HG03354 (cell line): ENCODE measurements at regions not wholly inside any gene's neighbourhood (a gene's known extent, or its start where the extent isn't known, plus 50 kb on each side); places are given as distances from the start of the nearest gene placed in this dataset.

Experiments used
- ATAC-seq: cut with Tn5 transposase; IDR thresholded peaks from one replicate; pipeline ENCODE4 v1.9.1; 2021; ENCODE audit warnings: mild to moderate bottlenecking; ENCODE audit not compliant: unreplicated experiment, poor library complexity, severe bottlenecking

DNA sequence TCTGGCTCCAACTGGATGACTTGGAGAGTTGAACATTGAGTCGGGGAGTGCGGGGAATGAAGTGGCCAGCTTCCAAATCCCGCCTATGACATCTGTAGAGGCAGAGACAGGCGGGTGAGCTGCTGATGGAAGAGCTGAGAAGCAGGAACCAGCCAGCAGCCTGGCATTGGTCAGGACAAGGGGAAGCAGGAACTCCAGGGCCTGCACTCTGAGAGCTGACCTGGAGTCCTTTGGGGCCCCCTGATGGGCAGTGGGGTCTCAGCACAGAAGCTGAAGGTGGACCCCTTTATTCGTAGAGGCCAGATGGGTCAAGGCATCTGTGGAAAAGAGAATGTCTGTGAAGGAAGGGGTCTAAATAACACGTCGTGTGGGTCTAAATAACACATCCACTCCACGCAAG, 57.0 kb downstream of the SEC61G start:
- ATAC-seq, result no peak

DNA sequence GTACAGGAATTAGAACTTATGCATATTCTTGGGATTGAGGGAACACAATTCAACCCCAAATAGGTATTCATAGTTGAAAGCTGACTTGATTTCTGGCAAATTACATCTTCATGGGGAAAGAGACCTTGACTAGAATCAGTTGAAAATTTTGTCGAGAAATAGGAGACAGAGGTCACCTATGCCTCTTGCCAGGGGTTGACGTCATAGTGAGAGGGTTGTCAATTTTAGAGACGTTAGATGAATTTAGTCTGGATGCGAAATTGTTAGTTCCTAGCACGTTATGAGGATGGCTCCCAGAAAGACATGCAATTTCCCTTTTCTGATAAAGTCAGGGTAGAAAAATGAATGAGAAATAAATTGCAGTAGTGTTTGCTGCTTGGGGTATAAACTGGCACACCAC, 59.3 kb downstream of the SEC61G start:
- no peak for ATAC-seq

DNA sequence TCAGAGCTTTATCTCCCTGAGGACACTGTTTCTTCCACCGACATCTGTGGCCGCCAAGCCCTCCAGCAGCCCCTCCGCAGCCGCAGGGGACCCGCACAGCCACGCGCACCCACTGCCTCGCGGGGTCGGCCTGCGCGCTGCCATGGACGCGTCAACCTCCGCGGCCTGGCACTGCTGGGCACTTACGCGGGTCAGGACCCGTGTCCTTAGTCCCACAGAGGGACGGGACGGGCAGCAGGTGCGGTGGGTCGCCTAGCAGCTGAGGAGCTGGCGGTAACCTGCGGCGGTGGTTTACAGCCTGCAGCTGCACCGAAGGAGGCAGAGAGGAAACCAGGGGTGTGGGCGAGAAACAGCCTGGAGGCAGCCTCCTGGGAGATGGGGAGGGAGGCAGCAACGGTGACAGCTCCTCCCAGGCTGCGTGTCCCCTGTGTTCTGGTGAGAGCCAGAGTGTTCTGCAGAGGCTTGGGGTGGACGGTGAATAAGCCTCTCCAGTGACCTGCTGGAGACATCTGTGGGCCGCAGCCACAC, 61.3 kb downstream of the SEC61G start:
- no peak for ATAC-seq

DNA sequence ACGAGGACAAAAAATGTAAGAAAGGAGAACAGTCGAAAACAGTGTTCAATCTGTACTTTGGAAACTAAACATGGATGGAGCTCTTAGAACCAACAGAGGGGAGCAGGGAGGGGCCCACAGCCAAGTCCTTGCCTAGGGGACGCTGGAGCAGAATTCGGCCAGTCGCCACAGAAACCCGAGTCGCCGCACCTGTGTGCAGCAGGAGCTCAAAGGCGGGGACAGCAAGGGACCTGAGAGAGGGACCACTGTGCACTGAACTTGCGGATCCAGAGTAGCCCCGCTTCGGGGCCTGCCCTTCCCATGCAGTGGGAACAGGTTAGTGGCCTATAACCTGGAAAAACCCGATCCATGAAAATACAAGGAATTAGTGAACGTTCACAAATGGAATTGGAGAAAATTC, 68.1 kb downstream of the SEC61G start:
- ATAC-seq, result no peak

DNA sequence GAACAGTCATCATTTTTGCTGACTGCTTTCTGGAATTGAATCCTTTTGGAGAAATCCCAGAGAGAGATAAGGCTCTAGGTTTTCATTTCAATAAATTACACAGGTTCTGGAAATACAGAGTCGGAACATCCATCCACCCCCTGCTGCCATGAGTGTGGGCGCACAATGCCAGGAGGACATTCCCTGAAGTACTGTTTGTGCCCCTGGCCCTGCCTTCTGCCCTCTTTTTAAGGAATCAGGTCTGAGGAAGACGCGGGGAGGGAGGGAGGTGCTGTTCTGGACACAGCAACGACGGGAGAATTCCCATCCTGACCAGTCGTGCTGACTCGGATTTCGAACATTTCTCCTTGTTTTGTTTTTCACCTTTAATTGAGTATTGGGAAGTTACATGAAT, 69.0 kb downstream of the SEC61G start:
- ATAC-seq, result no peak

DNA sequence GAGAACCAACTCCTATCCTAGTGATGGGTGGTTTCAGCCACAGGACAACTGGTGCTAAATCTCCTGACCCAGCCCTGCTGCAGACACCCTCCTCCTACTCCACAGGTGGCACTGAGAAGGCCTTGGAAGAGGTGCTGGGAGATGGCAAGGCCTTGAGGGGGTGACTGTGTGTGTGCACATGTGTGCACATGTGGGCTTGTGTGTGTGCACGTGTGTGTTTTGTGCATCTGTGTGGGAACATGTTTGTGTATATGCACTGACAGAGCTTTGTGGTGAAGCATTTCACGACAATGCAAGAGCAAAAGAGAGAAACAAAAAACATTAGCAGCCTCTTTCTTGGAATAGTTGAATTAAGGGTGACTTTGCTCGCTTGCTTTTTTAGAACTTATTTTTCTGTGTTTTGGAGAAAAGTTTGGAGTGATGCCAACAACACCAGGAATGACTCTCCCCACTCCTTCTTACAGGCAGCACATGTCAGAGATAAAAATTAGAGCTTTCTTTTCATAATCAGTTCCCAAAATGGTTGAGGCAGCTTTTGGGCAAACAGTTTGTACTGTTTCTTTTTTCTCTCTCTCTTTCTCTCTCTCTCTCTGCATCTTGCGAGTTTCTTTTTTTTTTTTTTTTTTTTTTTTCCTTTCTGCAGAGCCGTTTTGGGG, 69.5 kb downstream of the SEC61G start:
- ATAC-seq, result no peak

DNA sequence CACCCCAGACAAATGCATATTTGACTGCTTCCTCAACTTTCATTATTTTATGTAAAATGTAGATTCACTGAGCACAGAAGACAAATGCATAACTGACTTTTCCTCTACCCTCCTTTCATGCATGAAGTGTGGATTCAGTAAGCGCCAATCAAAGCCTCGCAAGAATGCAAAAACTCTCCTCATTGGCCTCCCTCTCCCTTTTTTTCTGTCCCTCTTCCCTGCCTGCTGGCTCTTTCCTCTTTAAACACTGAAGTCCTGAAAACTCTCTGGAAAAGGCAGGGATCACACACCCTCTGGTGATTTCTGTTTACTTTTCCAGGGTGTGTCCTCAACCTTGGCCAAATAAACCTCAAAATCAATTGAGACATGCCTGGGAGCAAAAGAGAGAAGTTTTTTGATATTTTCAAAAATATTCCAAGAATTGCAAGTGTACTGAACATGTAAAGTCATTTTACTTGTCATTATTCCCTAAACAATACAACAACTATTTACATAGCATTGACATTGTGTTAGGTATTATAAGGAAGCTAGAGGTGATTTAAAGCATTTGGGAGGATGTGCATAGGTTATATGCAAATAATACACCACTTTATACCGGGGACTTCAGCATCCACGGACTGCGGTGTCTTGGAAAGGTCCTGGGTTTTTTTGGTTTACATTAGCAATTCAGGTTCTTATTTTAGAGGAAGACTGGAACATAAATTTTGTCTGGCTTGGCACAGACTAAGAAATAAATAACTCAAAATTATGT, 71.4 kb downstream of the SEC61G start:
- no peak for ATAC-seq

DNA sequence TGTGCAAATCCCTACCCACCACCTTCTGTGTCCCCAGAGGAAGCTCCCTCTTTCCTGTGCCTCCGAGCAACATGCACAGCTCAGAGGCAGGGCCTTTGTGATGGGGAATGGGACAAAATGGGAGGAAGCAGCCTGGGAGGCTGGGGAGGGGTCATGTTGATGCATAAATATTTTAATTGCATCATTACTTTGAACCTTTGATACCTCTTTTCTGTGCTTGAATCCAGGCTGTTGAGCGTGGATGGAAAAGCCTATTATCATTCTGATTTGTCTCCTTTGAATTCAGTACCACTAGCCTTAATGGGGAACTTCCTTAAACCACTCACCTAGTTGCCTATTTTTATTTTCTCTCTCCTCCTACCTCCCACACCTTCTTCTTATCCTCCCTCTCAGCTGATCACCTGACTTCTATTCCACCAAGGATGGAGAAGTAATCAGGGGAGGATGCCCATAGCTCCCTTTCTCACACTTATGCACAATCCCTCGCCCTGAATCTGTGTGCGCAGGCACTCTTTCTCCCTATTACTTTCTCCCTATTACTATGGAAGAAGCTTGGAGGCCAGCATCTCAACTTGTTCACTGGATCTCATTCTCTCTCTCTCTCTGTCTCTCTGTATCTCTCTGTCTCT, 78.5 kb downstream of the SEC61G start:
- no peak for ATAC-seq

DNA sequence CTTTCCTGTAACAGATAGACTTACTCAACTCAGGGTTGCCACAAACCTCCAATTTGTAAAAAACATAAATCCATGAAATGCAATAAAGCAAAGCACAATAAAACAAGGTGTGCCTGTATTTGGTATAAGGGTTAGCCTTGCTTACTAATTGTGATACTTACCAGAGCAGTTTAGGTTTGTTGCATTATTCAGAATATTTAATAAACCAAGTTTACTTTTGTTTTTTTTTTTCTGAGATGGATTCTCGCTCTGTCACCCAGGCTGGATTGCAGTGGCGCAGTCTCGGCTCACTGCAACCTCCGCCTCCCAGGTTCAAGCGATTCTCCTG, 79.6 kb downstream of the SEC61G start:
- ATAC-seq, result no peak

DNA sequence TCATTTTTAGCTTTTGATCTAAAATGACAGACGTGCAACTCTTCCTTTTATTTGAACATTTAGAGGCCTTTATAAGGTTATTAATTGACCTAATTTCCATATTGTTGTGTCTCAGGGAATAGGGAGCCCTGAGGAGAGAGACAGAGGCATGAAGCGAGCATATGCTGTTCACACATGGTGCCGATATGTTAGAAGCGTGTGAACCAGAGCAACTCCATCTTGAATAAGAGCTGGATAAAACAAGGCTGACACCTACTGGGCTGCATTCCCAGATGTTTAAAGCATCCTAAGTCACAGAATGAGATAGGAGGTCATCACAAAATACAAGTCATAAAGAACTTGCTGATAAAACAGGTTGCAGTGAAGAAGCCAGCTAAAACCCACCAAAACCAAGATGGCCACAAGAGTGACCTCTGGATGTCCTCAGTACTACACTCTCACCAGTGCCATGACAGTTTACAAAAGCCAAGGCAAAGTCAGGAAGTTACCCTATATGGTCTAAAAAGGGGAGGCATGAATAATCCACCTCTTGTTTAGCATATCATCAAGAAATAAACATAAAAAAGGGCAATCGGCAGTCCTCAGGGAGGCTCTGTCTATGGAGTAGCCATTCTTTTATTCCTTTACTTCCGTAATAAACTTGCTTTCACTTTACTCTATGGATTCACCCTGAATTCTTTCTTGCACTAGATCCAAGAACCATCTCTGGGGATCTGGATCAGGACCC, 80.1 kb downstream of the SEC61G start:
- ATAC-seq, result no peak

DNA sequence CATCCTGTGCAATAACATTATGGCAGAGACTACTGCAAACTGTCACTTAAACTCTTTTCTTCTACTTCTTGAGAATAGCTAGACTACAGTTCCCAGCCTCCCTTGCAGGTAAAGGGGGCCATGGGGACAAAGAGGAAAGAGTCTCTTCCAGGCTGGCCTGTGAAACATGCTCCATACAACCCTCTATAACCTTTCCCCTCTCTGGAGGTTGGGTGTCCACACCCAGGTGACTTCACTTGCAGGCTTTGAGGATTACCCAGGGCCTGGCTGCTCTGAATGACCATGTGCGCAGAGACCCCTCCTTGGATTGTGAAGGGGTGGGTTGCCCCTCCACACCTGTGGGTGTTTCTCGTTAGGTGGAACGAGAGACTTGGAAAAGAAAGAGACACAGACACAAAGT, 84.1 kb downstream of the SEC61G start:
- no peak for ATAC-seq

DNA sequence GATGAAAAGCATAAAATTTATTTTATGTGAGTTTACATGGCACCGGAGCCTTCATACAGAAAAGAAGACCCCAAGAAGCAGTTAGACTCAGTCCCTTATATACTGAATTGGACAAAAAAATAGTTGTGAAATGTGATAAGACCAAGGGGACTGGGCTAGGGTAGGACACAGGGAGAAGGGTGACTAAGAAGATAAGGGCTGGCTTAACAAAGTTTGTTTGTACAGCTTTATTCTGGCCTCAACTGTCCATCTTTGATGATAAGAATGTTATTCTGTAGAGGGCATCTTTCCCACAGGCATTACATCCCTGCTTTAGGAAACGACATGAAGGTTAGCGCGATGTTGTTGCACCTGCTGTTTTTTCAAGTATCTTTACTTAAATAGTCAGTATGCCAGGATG, 86.5 kb downstream of the SEC61G start:
- no peak for ATAC-seq

DNA sequence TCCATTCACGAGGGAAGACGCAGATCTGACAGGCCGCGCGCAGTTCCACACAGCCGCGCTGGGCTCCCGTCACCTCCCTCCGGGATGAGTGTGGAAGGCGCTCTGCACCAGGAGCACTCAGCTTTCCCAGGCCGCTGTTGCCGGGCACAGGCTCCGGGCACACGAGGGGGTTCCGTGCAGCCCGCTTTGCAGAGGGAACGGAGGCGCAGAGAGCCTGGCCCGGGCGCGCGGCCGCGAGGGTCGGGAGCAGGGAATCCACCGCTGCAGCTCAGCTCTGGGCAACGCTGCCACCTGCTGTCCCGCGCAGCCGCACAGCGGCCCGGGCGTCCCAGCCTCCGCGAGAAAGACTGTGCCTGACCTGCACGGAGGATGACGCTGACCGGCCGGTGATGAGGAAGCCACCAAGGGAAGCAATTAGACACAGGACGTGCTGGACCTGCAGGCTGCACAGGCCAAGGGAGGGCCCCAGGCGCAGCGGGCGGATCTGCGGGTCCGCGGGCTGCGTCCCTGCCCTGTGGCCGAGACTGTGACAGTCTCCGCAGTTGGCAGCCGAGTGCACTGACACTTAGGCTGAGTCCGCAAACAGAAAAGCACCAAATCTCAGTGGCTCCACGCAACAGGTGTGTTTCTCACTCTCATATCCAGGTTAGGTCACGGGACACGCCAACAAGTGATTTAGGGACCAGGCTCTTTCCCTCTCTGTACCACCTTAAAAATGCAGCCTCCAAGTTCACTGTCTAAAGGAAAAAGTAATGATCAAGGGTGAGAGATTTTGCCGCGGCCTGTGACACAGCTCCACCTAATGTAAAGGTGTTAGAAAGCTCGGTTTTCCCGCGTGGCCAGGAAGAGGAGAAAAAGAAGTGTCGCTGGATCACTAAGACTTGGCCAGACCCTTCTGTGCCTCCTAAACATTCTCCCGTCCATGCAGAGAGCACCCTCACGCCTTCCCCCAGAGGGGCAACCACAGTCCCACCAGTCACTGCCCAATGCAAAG, 94.5 kb downstream of the SEC61G start:
- peak; percentile 80 for ATAC-seq

DNA sequence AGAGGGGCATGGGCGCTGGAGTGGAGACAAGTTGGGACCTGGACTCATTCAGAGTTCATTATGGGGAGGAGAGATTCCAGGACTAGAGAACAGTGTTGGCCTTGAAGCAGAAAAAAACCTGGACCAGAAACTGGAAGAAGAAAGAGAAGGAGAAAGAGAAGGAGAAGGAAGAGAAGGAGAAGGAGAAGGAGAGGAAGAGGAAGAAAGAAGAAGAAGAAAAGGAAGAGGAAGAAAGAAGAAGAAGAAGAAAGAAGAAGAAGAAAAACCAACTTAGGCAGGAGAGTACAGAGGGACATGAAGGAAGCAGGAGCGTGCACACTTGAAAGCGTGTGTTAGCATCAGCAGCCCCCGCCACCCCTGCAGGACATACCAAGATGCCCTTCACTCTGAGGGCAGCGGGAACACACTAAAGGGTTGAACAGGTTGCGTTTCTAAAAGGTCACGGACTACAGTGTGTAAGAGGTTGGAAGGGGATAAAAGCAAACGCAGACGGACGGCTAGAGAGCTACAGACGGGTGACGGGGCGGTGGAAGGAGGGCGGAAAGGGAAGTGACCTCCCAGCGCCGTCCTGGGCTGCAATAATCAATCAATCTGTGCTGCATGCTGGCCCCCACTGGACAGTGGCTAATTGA, 95.3 kb downstream of the SEC61G start:
- ATAC-seq, result peak; percentile 22

DNA sequence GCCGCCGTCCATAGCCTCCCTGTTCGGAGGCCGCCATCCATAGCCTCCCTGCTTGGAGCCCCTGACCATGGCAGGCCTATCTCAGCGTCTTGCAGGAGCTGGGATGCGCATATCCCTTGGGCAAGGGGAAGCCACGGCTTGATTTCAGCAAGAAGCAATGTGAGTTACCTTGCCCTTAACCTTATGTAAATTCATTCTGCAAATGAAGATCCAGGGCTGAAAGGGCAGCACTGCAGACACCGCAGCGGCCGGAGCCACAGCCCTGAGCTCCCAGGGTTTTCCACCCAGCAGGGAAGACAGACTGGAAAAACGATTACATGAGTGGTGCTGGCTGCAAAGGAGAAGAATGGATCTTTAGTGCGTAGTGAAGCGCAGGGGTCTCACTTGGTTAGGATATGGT, 95.8 kb downstream of the SEC61G start:
- ATAC-seq, result no peak

DNA sequence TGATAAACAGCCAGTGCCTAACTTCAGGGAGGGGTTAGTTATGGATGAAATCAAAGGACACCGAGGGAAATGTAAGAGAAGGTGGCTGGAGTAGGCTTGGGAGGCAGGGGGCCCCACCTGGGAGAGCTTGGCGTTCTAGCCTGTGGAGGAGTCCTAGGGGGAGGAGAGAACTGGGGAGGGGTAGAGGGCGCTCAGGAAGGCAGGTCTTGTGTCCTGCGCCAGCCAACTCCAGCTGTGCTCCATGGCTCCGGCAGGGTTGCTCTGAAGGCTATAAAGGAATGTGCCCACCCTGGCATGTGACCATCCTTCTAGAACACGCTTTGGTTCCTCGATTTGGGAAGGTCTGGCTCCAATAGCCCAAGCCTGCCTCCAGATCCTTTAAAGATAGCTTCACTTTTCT, 96.3 kb downstream of the SEC61G start:
- ATAC-seq, result no peak

DNA sequence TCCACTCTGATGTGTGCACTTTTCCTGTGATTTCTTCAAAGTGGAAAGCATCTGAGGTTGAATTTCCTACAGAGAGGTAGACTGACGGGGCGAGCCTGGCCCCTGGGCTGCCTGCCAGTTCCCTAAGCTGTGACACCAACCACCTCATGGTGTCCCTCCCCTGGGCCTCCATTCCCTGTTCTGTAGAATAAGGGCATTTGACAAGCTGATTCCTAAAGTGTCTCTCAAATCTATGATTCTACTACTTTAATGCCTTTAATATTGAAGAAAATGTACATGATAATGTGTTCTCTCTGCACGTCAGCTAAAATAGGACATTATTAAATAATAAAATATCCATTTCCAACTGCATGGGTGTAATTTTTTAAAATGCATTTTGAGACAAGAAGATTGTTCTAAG, 105.1 kb downstream of the SEC61G start:
- ATAC-seq, result no peak

DNA sequence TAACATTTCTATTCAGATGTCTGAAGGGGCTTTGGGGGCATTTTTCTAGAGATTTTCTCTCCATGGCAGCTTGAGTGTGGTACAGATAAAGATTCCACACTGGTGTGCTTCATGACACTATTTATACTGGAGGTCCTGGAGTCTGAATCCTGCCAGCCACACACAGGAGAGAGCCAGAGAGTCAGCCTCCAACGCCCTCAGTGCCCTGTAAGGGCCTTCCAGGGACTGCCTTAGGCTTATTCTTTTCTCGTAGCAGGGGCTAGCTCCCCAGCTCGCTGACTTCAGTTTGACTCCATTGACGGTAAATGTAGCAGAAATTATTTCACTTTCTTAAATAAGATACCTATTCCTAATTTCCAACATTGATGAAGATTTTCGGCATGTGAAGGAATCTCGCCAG, 100.9 kb downstream of the VSTM2A start:
- ATAC-seq, result no peak
